MM.1S (cell line): ENCODE measurements at regions not wholly inside any gene's neighbourhood (a gene's known extent, or its start where the extent isn't known, plus 50 kb on each side); places are given as distances from the start of the nearest gene placed in this dataset.

ENCODE experiments used
- CTCF ChIP-seq: fragments of 300-600 bp; sonication (generic); IDR thresholded peaks from 2 replicates; pipeline ENCODE4 v1.5.1; 2016; ENCODE audit warnings: antibody characterized with exemption, low read length, mixed read lengths
- EZH2 ChIP-seq: fragments of 300-600 bp; sonication (generic); optimal IDR thresholded peaks from 2 replicates; pipeline ENCODE3; 2017; ENCODE audit warnings: low read depth, mild to moderate bottlenecking, antibody characterized with exemption, low read length, mixed read lengths
- EZH2phosphoT487 ChIP-seq: fragments of 300-600 bp; sonication (generic); IDR thresholded peaks from 2 replicates; pipeline ENCODE4 v1.6.1; 2018; ENCODE audit warnings: antibody characterized with exemption, low read length

- TF ChIP-seq EZH2: no peak
- TF ChIP-seq CTCF: no peak
- TF ChIP-seq EZH2phosphoT487: no peak
Measured at GRCh38 chr2:136342138-136342537, 224.2 kb upstream of the CXCR4 start.
